HEK293T (cell line): ENCODE measurements at regions not wholly inside any gene's neighbourhood (a gene's known extent, or its start where the extent isn't known, plus 50 kb on each side); places are given as distances from the start of the nearest gene placed in this dataset.

Experiments used
- BHLHE40 ChIP-seq: fragments of 450-650 bp; IDR thresholded peaks from 2 replicates; pipeline ENCODE4 v1.6.1; 2016; ENCODE audit warnings: mild to moderate bottlenecking, moderate library complexity, borderline replicate concordance
- CTBP1 ChIP-seq: fragments of 450-650 bp; IDR thresholded peaks from 2 replicates; pipeline ENCODE4 v1.6.1; 2016; ENCODE audit warnings: borderline replicate concordance
- ELF4 ChIP-seq: fragments of 450-650 bp; IDR thresholded peaks from 2 replicates; pipeline ENCODE4 v1.6.1; 2017; ENCODE audit warnings: antibody characterized with exemption
- FOXK2 ChIP-seq: fragments of 450-650 bp; IDR thresholded peaks from 2 replicates; pipeline ENCODE4 v1.6.1; 2016; ENCODE audit warnings: mild to moderate bottlenecking
- FOXM1 ChIP-seq: fragments of 450-650 bp; IDR thresholded peaks from 2 replicates; pipeline ENCODE4 v1.6.1; 2017; ENCODE audit warnings: mild to moderate bottlenecking, borderline replicate concordance
- HDGF ChIP-seq: fragments of 450-650 bp; IDR thresholded peaks from 2 replicates; pipeline ENCODE4 v1.6.1; 2017; ENCODE audit warnings: antibody characterized with exemption, borderline replicate concordance
- L3MBTL2 ChIP-seq: fragments of 450-650 bp; conservative IDR thresholded peaks from 2 replicates; pipeline ENCODE4 v1.6.1; 2016; ENCODE audit warnings: mild to moderate bottlenecking
- LEF1 ChIP-seq: fragments of 450-650 bp; IDR thresholded peaks from 2 replicates; pipeline ENCODE4 v1.6.1; 2017; ENCODE audit warnings: mild to moderate bottlenecking, borderline replicate concordance
- NFRKB ChIP-seq: fragments of 450-650 bp; IDR thresholded peaks from 2 replicates; pipeline ENCODE4 v1.6.1; 2016; ENCODE audit warnings: mild to moderate bottlenecking, moderate library complexity
- PKNOX1 ChIP-seq: fragments of 450-650 bp; IDR thresholded peaks from 2 replicates; pipeline ENCODE4 v1.6.1; 2016
- SP1 ChIP-seq: fragments of 450-650 bp; IDR thresholded peaks from 2 replicates; pipeline ENCODE4 v1.6.1; 2017
- SUZ12 ChIP-seq: fragments of 450-650 bp; IDR thresholded peaks from 2 replicates; pipeline ENCODE4 v1.6.1; 2016; ENCODE audit warnings: mild to moderate bottlenecking
- TARDBP ChIP-seq: fragments of 450-650 bp; IDR thresholded peaks from 2 replicates; pipeline ENCODE4 v1.6.1; 2016
- ZNF384 ChIP-seq: fragments of 450-650 bp; IDR thresholded peaks from 2 replicates; pipeline ENCODE4 v1.6.1; 2016

- no peak for TF ChIP-seq CTBP1
- TF ChIP-seq BHLHE40 = no peak
- no peak for TF ChIP-seq SP1
- no peak for TF ChIP-seq FOXK2
- no peak for TF ChIP-seq FOXM1
- no peak for TF ChIP-seq ELF4
- no peak for TF ChIP-seq ZNF384
- no peak for TF ChIP-seq HDGF
- no peak for TF ChIP-seq NFRKB
- TF ChIP-seq L3MBTL2 = no peak
- TF ChIP-seq PKNOX1 = no peak
- no peak for TF ChIP-seq LEF1
- no peak for TF ChIP-seq SUZ12
- TF ChIP-seq TARDBP = no peak
Observed at GRCh38 chr3:80227216-80227615, 459.4 kb upstream of the ROBO1 start.
